SU-DHL-6 (cell line): ENCODE measurements at regions not wholly inside any gene's neighbourhood (a gene's known extent, or its start where the extent isn't known, plus 50 kb on each side); places are given as distances from the start of the nearest gene placed in this dataset.

Source experiments
- CTCF ChIP-seq: fragments of 200-600 bp; sonication (generic); IDR thresholded peaks from one replicate; pipeline ENCODE4 v1.5.1; 2017; ENCODE audit warnings: antibody characterized with exemption, mild to moderate bottlenecking, low read length, moderate library complexity; ENCODE audit not compliant: insufficient read depth, poor library complexity, severe bottlenecking
- EZH2phosphoT487 ChIP-seq: fragments of 200-600 bp; sonication (generic), shearing (Covaris generic); conservative IDR thresholded peaks from 2 replicates; pipeline ENCODE4 v1.6.1; 2018; ENCODE audit warnings: mild to moderate bottlenecking, antibody characterized with exemption, low read length, moderate library complexity, mixed read lengths

GRCh38 chr1:118692143-118692542 lies 296.0 kb downstream of the TBX15 start:
- no peak for TF ChIP-seq CTCF
- no peak for TF ChIP-seq EZH2phosphoT487
